ENCODE measurements at regions not wholly inside any gene's neighbourhood (a gene's known extent, or its start where the extent isn't known, plus 50 kb on each side); places are given as distances from the start of the nearest gene placed in this dataset.

DNA sequence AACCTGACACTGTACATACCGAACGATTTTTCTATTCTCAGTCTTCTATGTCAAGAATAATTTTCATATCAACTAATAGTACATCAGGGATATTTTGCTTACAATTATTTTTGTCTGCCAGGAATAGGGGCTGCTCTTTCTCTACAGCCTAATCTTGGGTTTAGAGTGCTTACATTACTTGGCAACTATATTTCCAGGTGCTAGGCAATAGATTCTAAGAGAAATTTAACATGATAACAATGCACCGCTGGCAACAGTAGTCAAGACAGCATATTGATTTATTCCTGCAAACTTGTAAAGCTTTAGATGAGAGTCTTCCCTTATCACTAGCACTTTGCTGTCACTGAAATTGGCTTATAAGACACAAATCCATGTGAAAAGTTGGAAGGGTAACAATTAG is 935.9 kb downstream of the CDH11 start:
- WGBS, 5 donors, result 63 to 76% (median 64%) methylated on average over 3 of the region's 3 CpGs
- no peaks in the 10 kb centered on the region for H3K9me3 ChIP-seq

DNA sequence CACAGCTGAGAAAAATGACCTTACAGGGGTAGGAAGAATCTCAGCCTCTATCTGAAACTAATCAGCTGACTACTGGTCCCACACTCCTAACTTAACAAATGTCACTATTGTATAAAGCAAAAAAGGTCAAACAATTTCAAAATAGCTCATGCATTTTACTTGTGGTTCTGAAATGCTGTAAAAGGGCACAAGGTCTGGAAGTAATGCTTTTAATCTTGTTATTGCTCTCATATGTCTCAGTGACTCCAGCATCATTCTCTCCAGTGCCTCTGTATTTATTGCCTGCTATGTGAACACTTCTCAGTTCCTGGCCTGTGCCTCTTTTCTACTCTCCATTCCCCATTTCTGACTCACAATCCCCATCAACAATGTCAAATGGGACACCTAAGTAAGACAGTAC is 937.7 kb downstream of the CDH11 start:
- TF ChIP-seq POLR2A (IDR thresholded peaks at IDR 0.05) (no peak), EP300 (IDR thresholded peaks at IDR 0.05) (no peak), POLR2AphosphoS5 (IDR thresholded peaks at IDR 0.05) (no peak)
- TF ChIP-seq, protein P1, sequence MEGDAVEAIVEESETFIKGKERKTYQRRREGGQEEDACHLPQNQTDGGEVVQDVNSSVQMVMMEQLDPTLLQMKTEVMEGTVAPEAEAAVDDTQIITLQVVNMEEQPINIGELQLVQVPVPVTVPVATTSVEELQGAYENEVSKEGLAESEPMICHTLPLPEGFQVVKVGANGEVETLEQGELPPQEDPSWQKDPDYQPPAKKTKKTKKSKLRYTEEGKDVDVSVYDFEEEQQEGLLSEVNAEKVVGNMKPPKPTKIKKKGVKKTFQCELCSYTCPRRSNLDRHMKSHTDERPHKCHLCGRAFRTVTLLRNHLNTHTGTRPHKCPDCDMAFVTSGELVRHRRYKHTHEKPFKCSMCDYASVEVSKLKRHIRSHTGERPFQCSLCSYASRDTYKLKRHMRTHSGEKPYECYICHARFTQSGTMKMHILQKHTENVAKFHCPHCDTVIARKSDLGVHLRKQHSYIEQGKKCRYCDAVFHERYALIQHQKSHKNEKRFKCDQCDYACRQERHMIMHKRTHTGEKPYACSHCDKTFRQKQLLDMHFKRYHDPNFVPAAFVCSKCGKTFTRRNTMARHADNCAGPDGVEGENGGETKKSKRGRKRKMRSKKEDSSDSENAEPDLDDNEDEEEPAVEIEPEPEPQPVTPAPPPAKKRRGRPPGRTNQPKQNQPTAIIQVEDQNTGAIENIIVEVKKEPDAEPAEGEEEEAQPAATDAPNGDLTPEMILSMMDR (IDR thresholded peaks at IDR 0.05), result no peak
- Histone ChIP-seq H3K27me3 (no peaks in the 10 kb centered on the region), H3K4me1 (no peaks in the 10 kb centered on the region), H3K27ac (no peak overlapping the region), H3K4me3 (no peak overlapping the region), H3K9me3 (peaks cover 0 to under 1% (median 0%) of the 10 kb centered on the region in 4 donors), H3K36me3 (no peaks in the 10 kb centered on the region)
- no peak for DNase-seq
- intact Hi-C loops (cut with DNase I; ENCODE audit: low total_unique reads), result no loop called here

More for the DNA sequence above, 935.9 kb downstream of the CDH11 start:
- H3K36me3 ChIP-seq, result no peaks in the 10 kb centered on the region
- peak in 1 of 2 donors; percentile 14 for DNase-seq
- intact Hi-C loops (cut with DNase I; ENCODE audit: low total_unique reads), result no loop called here
- H3K27me3 ChIP-seq, result no peaks in the 10 kb centered on the region
- no peaks in the 10 kb centered on the region for H3K4me1 ChIP-seq
- no peak overlapping the region for H3K4me3 ChIP-seq
- no peak overlapping the region for H3K27ac ChIP-seq
- no peak for TF ChIP-seq POLR2A (IDR thresholded peaks at IDR 0.05)
- no peak for TF ChIP-seq EP300 (IDR thresholded peaks at IDR 0.05)
- TF ChIP-seq, protein P1 (IDR thresholded peaks at IDR 0.05), result no peak
- no peak for TF ChIP-seq POLR2AphosphoS5 (IDR thresholded peaks at IDR 0.05)

DNA sequence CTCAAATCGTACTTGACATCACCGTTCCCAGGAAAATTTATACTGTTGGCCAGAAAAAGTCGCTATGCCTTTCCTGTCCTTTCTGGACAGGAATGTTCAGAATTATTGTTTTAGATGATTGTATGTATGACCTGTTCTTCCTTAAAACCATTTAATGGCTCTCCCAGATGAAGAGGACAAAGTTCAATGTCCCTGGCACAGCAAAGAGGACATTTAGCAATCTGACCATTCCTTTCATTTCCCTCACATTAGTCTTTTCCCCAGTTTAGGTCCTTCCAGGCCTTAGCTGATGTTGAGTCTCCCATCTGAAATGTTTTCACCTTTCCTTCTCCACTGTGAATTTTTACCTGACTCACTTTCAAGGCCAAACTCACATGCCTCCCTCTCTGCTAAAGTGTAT is 938.9 kb downstream of the CDH11 start:
- DNase-seq, result no peak
- intact Hi-C loops (cut with DNase I; ENCODE audit: low total_unique reads), result no loop called here
- H3K27me3 ChIP-seq, result no peaks in the 10 kb centered on the region
- TF ChIP-seq EP300 (IDR thresholded peaks at IDR 0.05) (no peak), POLR2A (IDR thresholded peaks at IDR 0.05) (no peak), POLR2AphosphoS5 (IDR thresholded peaks at IDR 0.05) (no peak)
- TF ChIP-seq, protein P1 (IDR thresholded peaks at IDR 0.05), result no peak
- no peaks in the 10 kb centered on the region for H3K4me1 ChIP-seq
- peaks cover 4 to 12% (median 8%) of the 10 kb centered on the region in 4 donors for H3K9me3 ChIP-seq
- 77 to 95% (median 89%) methylated on average over 3 of the region's 3 CpGs for WGBS, 5 donors
- H3K4me3 ChIP-seq, result no peak overlapping the region
- no peaks in the 10 kb centered on the region for H3K36me3 ChIP-seq
- no peak overlapping the region for H3K27ac ChIP-seq

DNA sequence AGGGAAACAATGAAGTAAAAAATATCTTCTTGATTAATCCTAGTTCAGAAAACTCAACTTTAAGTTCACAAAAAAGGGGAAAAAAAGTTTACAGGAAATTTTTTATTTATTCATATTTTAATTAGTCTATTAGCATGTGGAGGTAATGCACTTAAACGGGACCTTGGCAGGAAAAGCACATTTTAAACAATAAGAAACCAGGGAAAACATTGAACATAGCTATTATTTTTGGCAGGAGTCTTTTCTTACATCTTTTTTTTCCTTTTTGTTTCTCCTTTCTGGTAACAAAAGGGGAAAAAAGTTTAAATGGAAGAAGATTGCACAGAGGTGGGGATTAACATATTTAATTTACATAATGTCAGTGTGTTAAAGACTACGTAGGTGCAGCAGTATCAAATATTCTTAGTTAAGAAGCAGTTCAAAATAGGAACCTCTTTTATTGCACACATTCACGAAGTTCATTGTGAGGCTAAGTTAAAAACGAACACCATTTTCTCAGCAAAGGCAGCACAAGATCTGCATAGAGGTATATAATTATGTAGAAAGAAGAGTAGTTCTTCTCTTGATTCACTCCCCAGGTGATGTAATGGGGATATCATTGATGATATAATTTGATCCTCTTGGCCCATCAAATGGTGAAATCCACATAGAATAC is 940.5 kb downstream of the CDH11 start:
- no peaks in the 10 kb centered on the region for H3K27me3 ChIP-seq
- H3K36me3 ChIP-seq, result no peaks in the 10 kb centered on the region
- H3K4me1 ChIP-seq, result no peaks in the 10 kb centered on the region
- H3K27ac ChIP-seq, result no peak overlapping the region
- intact Hi-C loops (cut with DNase I; ENCODE audit: low total_unique reads), result no loop called here
- peaks cover 10 to 22% (median 17%) of the 10 kb centered on the region in 4 donors for H3K9me3 ChIP-seq
- TF ChIP-seq POLR2A (IDR thresholded peaks at IDR 0.05) (no peak), POLR2AphosphoS5 (IDR thresholded peaks at IDR 0.05) (no peak), EP300 (IDR thresholded peaks at IDR 0.05) (no peak)
- TF ChIP-seq, protein P1 (IDR thresholded peaks at IDR 0.05), result no peak
- H3K4me3 ChIP-seq, result no peak overlapping the region
- 57 to 68% (median 62%) methylated on average over 4 of the region's 4 CpGs for WGBS, 5 donors
- DNase-seq, result no peak

Measured in stomach (tissue), 8 donors.